ENCODE measurements at regions not wholly inside any gene's neighbourhood (a gene's known extent, or its start where the extent isn't known, plus 50 kb on each side); places are given as distances from the start of the nearest gene placed in this dataset.

- Histone ChIP-seq H3K4me3 (no peak overlapping the region), H3K27me3 (no peaks in the 10 kb centered on the region), H3K36me3 (no peaks in the 10 kb centered on the region), H3K27ac (peak overlapping the region in 2 of 4 donors; percentile 67), H3K9me3 (no peaks in the 10 kb centered on the region), H3K4me1 (peaks cover 31 to 33% of the 10 kb centered on the region in 2 donors)
- in situ Hi-C loops (cut with MboI; ENCODE audit: low sequenced_read_pairs in 4 of 4) (no loop called here), intact Hi-C loops (cut with DNase I; ENCODE audit: low total_unique reads) (no loop called here)
- DNase-seq (no peak), ATAC-seq (no peak)
- TF ChIP-seq CTCF (IDR thresholded peaks at IDR 0.05 in 4 of 5, conservative IDR thresholded peaks at IDR 0.05 in 1 of 5) (no peak), POLR2A (IDR thresholded peaks at IDR 0.05) (no peak)
Observed at GRCh38 chr5:125409234-125409860, 662.9 kb upstream of the ZNF608 start.

- H3K36me3 ChIP-seq = no peaks in the 10 kb centered on the region
- TF ChIP-seq POLR2A (IDR thresholded peaks at IDR 0.05) (no peak), CTCF (IDR thresholded peaks at IDR 0.05 in 4 of 5, conservative IDR thresholded peaks at IDR 0.05 in 1 of 5) (no peak)
- DNase-seq (no peak), ATAC-seq (no peak)
- no peak overlapping the region for H3K4me3 ChIP-seq
- no peaks in the 10 kb centered on the region for H3K9me3 ChIP-seq
- H3K27me3 ChIP-seq = no peaks in the 10 kb centered on the region
- H3K27ac ChIP-seq = peak overlapping the region in 3 of 4 donors; percentile 66 to 67 (median 67)
- peaks cover 31 to 33% of the 10 kb centered on the region in 2 donors for H3K4me1 ChIP-seq
- in situ Hi-C loops (cut with MboI; ENCODE audit: low sequenced_read_pairs in 4 of 4) = loop anchor here in 1 of 4 donors (10.0 kb wide), 1 partner anchor 75 kb away; no protein-coding TSS in a partner anchor
- intact Hi-C loops (cut with DNase I; ENCODE audit: low total_unique reads) = loop anchor here (5.0 to 10.0 kb wide), 2 partner anchors 202 to 665 kb away; partner anchors contain the start of gene ZNF608
Observed at GRCh38 chr5:125409861-125410536, 663.6 kb upstream of the ZNF608 start.

DNA sequence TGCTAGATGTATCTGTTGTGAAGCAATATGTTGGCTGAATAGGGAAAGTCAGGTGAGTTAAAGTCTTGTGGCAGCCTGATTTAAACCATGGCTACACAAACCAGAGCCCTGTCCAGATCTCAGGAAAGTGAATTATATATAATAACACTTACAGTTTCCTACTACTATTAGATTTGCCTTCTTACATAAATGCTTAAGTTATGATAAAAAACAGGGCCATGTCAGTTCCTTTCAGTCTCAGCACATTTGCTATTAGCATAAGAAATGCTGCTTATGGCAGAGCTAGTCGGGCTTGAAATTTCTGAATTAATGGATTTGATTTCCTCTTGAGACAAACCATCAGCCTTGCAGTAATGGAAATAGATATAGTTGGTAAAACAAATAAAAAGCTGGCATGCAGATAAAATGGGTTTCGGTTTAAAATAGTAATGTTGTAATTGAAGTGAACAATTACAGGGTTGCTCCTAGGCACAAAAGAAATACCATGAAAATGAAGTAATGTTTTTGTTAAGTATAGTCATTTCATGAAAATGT lies 664.2 kb upstream of the ZNF608 start:
- Histone ChIP-seq H3K9me3 (no peaks in the 10 kb centered on the region), H3K4me1 (peaks cover 31 to 33% of the 10 kb centered on the region in 2 donors), H3K36me3 (no peaks in the 10 kb centered on the region), H3K4me3 (no peak overlapping the region), H3K27me3 (no peaks in the 10 kb centered on the region), H3K27ac (peak overlapping the region in 3 of 4 donors; percentile 66 to 67 (median 67))
- intact Hi-C loops (cut with DNase I; ENCODE audit: low total_unique reads) (loop anchor here (5.0 to 10.0 kb wide), 2 partner anchors 202 to 666 kb away; partner anchors contain the start of gene ZNF608), in situ Hi-C loops (cut with MboI; ENCODE audit: low sequenced_read_pairs in 4 of 4) (loop anchor here in 1 of 4 donors (10.0 kb wide), 1 partner anchor 74 kb away; no protein-coding TSS in a partner anchor)
- no peak for ATAC-seq
- no peak for DNase-seq
- TF ChIP-seq POLR2A (IDR thresholded peaks at IDR 0.05) = no peak
- no peak for TF ChIP-seq CTCF (IDR thresholded peaks at IDR 0.05 in 4 of 5, conservative IDR thresholded peaks at IDR 0.05 in 1 of 5)

DNA sequence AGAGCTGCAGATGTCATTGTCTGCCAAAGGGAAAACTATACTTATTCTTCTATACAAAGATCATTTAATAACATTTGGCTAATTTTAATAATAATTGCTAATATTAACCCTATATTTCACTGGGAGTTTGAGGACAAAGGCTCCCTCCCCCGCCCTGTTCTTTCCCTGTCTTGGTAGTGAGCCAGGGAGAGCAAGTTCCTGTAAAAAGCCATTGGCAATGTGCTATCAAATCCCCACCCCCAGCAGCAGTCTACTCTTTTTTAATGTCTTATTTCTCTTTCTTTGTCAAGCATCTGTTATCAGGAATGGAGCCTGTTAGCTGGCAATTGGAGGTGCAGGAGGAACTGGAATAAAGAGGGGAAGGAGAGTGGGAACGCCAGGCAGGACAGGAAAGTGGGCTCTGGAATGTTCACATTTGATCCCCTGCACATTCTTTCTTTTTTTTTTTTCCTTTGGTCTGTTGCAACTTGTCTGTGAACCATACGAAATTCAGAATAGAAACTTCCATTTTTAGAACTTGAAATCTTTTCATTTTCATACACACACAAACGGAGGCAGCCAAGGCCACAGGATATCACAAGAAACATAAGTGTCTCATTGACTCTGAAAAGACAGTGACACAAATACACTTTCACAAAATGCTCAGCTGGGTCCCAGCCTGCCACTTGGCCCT lies 664.8 kb upstream of the ZNF608 start:
- TF ChIP-seq POLR2A (IDR thresholded peaks at IDR 0.05) (no peak), CTCF (IDR thresholded peaks at IDR 0.05 in 4 of 5, conservative IDR thresholded peaks at IDR 0.05 in 1 of 5) (no peak)
- in situ Hi-C loops (cut with MboI; ENCODE audit: low sequenced_read_pairs in 4 of 4) (loop anchor here in 1 of 4 donors (10.0 kb wide), 1 partner anchor 74 kb away; no protein-coding TSS in a partner anchor), intact Hi-C loops (cut with DNase I; ENCODE audit: low total_unique reads) (loop anchor here (5.0 to 10.0 kb wide), 2 partner anchors 201 to 666 kb away; partner anchors contain the start of gene ZNF608)
- H3K9me3 ChIP-seq = no peaks in the 10 kb centered on the region
- H3K27ac ChIP-seq = peak overlapping the region; percentile 44 to 67 (median 66)
- ATAC-seq = peak; percentile 5 to 30
- no peaks in the 10 kb centered on the region for H3K36me3 ChIP-seq
- no peak for DNase-seq
- peaks cover 31 to 33% of the 10 kb centered on the region in 2 donors for H3K4me1 ChIP-seq
- peak overlapping the region in 3 of 4 donors; percentile 7 to 17 (median 7) for H3K4me3 ChIP-seq
- H3K27me3 ChIP-seq = no peaks in the 10 kb centered on the region

All from gastrocnemius medialis (tissue), 4 donors.